NCI-H2227 treated with DMSO at 0.1 percent for 48 hours (cell line): ENCODE measurements at regions not wholly inside any gene's neighbourhood (a gene's known extent, or its start where the extent isn't known, plus 50 kb on each side); places are given as distances from the start of the nearest gene placed in this dataset.

Experiments
- DNase-seq: peaks from one replicate; lab custom pipeline; 2025; lab: John Stamatoyannopoulos, UW

- DNase-seq, result no peak
These were observed 199.6 kb upstream of the IL12A start for GRCh38 chr3:159789017-159789416.

DNA sequence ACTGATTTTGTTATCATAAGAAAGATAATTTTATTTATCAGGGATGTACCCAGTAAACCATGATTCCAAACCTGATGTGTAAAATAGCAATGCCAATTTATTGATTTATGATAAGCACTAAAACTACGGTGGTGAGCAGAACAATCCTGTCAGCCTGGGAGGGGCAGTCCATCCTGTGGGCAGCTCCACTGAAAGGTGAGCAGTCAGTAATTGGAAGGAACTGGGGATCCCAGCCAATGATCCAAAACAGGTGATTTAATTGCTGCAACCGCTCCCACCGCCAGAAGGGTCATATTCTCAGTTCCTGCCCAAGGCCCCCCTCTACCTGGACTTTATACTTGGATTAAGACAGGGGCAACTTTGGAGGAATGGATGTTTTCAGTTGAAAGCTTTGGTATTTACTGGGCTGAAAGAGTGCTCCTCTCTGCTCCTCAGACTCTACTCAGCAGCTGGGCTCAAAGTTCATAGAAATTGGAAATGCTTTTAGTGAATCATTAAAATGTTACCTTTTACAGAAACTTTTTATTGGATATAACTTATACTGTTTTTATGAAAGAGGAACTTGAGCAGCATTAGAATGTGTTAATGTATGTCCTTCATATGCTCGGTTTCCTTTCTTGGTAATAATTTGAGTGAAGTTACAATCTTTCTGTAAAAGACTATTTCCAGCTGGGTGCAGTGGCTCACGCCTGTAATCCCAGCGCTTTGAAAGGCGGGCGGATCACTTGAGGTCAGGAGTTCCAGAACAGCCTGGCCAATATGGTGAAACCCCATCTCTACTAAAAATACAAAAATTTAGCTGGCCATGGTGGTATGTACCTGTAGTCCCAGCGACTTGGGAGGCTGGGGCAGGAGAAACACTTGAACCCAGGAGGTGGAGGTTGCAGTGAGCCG is 198.6 kb upstream of the IL12A start:
- no peak for DNase-seq

DNA sequence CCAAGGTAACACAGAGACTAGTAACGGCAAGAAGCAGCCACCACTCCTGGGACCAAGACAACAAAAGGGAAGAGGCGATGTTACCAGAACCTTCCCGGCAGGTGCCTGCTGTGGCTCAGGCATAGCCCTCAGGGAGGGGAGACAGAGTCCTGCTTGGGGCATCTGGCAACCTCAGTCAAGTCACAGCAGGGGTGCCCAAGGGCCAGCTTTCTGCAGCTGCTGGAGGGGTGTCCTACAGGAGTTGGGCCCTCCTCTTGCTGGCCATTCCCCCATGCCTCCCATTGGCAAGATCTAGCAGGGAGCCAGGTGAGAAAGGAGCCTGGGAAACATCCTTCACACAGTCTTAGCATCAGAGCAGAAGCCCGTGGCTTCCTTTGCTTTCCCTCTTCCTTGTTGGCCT is 197.3 kb upstream of the IL12A start:
- no peak for DNase-seq

- DNase-seq, result no peak
These were observed 196.6 kb upstream of the IL12A start for GRCh38 chr3:159792070-159792469.

GRCh38 chr3:159795042-159795441 is 193.6 kb upstream of the IL12A start:
- DNase-seq, result no peak

GRCh38 chr3:159795681-159796175 is 192.9 kb upstream of the IL12A start:
- DNase-seq, result no peak

DNA sequence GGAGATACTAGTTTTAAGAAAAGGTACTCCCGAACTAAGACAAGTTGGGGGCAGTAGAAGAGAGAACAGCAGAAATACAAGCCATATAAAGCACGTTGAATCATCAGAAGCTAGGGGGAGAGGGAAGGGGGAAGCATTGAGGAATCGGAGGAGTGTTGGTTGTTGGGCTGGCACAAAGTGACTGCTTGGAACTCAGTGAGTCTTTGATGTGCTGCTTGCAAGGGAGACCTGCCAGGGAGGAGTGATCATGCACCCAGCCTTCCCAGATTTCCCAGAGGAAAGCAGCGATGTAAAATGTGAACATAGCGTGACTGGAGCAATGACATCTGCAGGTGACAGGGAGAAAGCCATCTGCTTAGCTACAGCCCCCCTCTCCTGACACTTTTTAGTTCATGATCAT is 192.4 kb upstream of the IL12A start:
- no peak for DNase-seq

DNA sequence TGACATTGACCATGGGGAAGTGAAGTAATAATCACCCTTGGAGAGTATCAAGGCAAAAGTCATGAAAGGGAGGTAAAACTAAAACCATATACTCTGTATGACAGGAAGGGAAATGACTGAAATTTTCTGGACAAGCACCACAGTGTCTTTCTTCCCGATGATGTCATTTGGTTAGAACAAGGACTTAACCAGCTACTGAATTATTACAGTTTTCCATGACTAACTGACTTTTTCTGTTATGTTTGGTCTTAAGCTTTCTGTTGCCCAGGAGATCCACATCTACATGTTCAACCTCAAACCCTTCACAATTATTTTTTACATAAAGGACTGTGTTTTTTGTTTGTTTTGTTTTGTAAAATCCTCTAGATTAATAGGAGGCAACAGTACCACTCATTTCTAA is 191.9 kb upstream of the IL12A start:
- DNase-seq, result no peak

GRCh38 chr3:159797771-159798170 is 190.9 kb upstream of the IL12A start:
- DNase-seq, result no peak

DNA sequence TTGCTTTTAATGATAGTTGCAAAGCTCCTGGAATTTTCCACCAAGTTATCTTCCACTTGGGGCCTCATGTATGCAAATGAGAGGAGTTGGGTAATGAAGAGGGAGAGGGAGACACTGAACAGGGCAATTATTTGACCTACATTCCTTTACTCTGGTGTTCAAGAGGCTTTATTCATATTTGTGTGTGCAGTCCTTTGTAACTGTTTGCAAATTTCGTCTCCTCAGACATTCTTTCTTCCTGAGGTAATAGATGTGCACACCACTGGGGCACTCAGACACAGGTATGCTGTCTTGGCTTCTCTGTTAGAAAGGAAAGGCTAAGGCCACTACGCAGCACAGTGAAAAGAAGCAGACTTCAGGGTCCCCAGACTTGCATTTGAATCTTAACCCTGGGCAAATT is 189.7 kb upstream of the IL12A start:
- no peak for DNase-seq

- DNase-seq, result no peak
These were observed 188.0 kb upstream of the IL12A start for GRCh38 chr3:159800434-159801155.

DNA sequence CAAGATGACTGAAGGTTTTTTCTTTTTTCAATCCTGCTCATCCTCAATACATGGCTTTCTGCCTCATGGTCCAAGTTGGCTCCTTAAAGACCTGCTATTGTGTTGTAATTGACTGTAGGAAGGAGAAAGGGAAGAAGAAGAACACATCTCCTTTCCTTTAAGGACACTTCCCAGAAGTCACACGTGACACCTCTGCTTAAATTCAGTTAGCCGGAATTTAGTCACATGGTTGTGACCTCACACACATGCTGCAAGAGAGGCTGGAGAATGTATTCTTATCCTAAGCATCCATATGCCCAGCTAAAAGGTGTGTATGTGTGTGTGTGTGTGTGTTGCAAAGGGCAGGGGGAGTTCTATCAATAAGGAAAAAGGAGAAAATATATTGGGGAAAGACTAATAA is 185.8 kb upstream of the IL12A start:
- DNase-seq, result no peak

DNA sequence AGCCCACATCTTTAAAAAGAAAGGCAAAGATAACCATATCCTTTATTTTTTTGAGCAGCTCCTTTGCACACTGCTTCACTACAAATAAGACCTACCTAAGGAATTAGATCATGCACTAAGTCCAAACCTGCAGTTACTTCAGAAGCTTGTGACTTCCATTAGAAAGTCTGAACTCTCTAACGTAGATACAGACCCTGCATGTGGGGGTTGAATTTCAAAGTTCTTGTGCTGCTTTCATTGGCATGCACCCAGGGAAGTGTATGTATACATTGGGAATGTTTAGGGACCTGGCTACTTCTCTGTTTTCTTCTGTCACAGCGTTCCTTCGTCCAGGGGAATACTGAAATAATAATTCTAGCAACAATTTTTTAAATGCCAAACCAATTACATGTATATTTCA is 185.2 kb upstream of the IL12A start:
- DNase-seq, result no peak

GRCh38 chr3:159804726-159805410 is 183.8 kb upstream of the IL12A start:
- peak; percentile 50 for DNase-seq

- DNase-seq, result no peak
These were observed 183.2 kb upstream of the IL12A start for GRCh38 chr3:159805411-159805772.

DNA sequence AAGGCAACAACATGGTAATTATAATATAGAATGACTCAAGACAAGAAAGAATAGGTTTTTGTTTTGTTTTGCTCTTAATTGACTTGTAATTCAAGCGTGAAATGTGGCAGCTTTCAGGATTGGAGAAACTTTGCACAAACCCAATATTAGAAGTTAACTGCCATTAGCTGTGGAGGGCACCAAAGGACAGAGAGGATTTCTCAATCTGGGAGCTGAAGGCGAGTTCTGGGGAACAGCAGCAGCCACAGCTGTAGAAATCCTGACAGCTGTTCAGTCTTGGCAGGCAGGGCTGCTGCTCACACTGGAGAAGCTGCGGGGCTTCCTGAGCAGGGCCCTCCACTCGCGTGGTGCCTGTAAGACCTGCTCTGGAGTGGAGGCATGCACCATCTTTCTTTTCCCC is 182.2 kb upstream of the IL12A start:
- DNase-seq, result no peak

DNA sequence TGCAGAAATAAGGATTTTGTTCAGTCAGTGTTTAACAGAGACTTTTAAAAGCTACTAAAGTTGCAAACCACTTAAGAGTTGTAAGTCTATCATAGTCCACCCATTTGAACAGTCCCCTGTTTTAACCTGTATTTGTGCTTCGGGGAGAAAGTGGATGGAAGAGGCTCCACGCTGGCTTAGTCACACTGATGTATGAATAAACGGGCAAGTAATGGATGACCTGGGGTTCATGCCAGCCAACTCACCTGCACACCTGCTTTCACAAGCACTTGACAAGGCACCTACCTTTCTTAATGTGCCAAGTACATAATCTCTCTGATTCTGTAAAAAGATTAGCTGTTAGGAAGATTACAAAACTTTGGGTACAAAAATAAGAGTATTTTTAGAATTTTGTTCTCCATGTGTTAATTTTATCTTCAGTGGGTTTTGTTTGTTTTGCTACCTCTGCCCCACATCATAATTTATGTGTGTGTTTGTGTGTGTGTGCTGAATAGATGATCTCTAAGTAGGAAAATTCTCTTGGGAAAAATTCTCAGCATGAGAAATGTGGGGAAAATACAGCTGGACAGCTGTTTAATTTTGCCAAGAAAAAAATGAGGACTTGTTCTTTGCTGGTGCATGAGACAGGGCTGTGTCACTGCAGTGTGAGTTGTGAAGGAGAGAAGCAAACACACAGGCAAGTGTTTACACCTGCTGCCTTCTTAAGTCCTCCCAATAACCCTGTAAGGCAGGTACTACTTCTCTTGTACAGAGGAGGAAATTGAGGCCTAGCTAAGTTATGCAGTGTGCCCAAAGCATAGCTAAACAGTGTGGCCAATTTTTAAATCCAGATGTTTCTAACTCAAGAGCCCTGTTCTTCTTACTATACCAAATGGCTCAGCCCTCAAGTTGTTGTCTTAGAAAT is 181.2 kb upstream of the IL12A start:
- no peak for DNase-seq

DNA sequence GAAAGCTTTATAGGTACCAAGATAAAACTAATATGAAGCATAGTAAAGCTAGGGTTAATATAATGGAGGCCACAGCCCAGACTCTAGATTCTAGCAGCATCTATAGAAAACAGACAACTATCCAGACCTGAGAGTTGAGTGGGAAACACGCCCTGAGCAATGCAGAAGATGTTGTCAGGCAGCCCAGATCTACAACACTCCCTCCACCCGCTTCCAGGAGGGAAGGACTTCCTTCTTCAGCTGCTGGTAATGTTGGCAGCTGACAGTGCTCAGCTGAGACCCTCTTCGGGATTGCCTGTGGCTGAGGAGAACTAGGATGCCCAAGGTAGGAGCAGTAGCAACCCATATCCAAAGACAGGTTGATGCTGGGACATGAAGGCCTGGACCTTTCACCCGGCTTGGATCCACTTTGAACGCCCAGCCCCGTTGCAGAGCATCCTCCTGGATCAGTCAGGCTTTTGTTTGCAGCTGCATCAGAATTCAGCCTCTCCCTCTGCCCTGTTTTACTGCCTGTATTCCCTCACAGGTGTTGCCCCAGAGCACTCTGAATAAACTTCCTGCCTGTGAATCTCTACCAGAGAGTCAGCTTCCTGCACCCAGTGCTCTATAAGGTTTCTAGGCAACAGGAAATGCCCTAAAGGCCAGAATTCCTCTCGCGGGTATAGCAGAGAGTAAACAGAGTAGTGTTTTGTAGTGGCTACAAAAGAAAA is 174.7 kb upstream of the IL12A start:
- no peak for DNase-seq

GRCh38 chr3:159816512-159816911 is 172.1 kb upstream of the IL12A start:
- DNase-seq, result no peak

- DNase-seq, result no peak
These were observed 171.5 kb upstream of the IL12A start for GRCh38 chr3:159817126-159817525.

DNA sequence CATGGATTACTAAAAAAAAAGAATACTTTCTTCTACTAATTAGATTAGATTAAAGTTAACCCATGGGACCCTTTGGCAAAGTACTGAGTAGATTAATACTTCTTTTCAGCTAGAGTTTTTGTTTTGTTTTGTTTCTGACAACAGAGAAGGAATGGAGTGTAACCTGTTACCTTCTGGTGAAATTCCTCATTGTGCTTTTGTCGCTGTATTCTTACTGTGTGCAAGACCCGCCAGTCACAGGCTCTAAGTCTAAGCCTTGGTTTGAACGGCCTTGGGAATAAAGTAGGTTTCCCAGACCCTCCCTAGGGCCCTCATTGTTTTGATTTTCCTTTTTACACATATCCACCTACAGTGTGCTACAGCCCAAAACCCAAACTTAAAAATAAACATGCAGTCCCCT is 171.1 kb upstream of the IL12A start:
- no peak for DNase-seq
